Gastroesophageal sphincter (tissue), 4 donors: ENCODE measurements at regions not wholly inside any gene's neighbourhood (a gene's known extent, or its start where the extent isn't known, plus 50 kb on each side); places are given as distances from the start of the nearest gene placed in this dataset.

Experiments
- ATAC-seq: fragments of 150-250 bp; one replicate; pipeline ENCODE4 v1.9.1; 2016; ENCODE audit warnings: mild to moderate bottlenecking, moderate library complexity
- H3K27ac ChIP-seq, 4 donors: fragments of 200-600 bp; sonication (generic) in 3 of 4; 1 replicate in 3 of 4; 2 replicates in 1 of 4; pipeline ENCODE4 v1.5.1; 2016 to 2019
- H3K27me3 ChIP-seq: fragments of 200-600 bp; sonication (generic); one replicate; pipeline ENCODE4 v1.5.1; 2019
- H3K36me3 ChIP-seq, 2 donors: fragments of 200-600 bp; sonication (generic); one replicate each; pipeline ENCODE4 v1.5.1; 2019; ENCODE audit warnings: control low read depth in 1 of 2
- H3K4me1 ChIP-seq, 3 donors: fragments of 200-600 bp; sonication (generic); 1 replicate in 2 of 3; 2 replicates in 1 of 3; pipeline ENCODE4 v1.5.1; 2016 to 2019; ENCODE audit warnings: control low read depth in 2 of 3
- H3K4me3 ChIP-seq, 2 donors: fragments of 200-600 bp; sonication (generic); one replicate each; pipeline ENCODE4 v1.5.1; 2019; ENCODE audit warnings: mild to moderate bottlenecking in 1 of 2, moderate library complexity in 1 of 2
- H3K9me3 ChIP-seq, 3 donors: fragments of 200-600 bp; sonication (generic); one replicate each; pipeline ENCODE4 v1.5.1; 2017 to 2019; ENCODE audit warnings: control low read depth in 2 of 3
- EP300 ChIP-seq: sonication (generic); formaldehyde crosslinking; IDR thresholded peaks from one replicate; pipeline ENCODE4 v1.6.1; 2017; ENCODE audit warnings: antibody characterized with exemption, mild to moderate bottlenecking
- POLR2A ChIP-seq, 2 donors: fragments of 450-650 bp; IDR thresholded peaks; one replicate each; pipeline ENCODE4 v1.6.1; 2017; ENCODE audit warnings: antibody characterized with exemption in 2 of 2, mild to moderate bottlenecking in 2 of 2, moderate library complexity in 1 of 2
- POLR2AphosphoS5 ChIP-seq: sonication (generic); formaldehyde crosslinking; IDR thresholded peaks from one replicate; pipeline ENCODE4 v1.6.1; 2017; ENCODE audit warnings: antibody characterized with exemption
- WGBS, 2 donors: methylation state at CpG; one replicate each; pipeline ENCODE4 v1.1.5; 2018; ENCODE audit warnings: low coverage in 1 of 2; 5-methylcytosine and 5-hydroxymethylcytosine counted together
- TF ChIP-seq, protein P1 (sequence below), 4 experiments: fragments of 200-600 bp in 2 of 4; fragments of 450-650 bp in 2 of 4; sonication (generic) in 1 of 4; IDR thresholded peaks; one replicate each; pipeline ENCODE4 v1.5.1; 2017 to 2019; ENCODE audit warnings: antibody characterized with exemption in 4 of 4, mild to moderate bottlenecking in 2 of 4, moderate library complexity in 2 of 4

DNA sequence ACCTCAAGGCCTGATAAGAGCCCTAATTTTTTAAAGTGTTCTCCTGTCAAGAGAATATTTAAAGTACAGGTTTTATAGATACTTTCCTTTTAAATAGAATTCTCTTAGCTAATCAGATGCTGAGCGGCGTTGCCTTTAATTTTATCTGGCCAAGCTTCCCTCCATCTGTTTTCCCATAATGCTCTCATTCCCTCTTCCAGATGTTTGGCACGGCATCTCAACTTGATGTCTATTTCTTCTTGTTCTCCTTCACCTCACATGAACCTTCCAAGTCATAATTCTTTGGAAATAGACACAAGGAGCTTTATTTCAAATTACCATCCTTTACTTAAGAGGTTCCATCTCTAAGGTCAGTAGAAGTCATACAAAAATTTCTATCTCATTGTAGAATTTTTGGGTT, 76.1 kb upstream of the CPO start:
- Histone ChIP-seq H3K27me3 (no peaks in the 10 kb centered on the region), H3K4me1 (peaks cover 0 to 7% (median 0%) of the 10 kb centered on the region in 3 donors), H3K9me3 (no peaks in the 10 kb centered on the region), H3K27ac (no peak overlapping the region), H3K4me3 (no peak overlapping the region), H3K36me3 (no peaks in the 10 kb centered on the region)
- TF ChIP-seq, protein P1, sequence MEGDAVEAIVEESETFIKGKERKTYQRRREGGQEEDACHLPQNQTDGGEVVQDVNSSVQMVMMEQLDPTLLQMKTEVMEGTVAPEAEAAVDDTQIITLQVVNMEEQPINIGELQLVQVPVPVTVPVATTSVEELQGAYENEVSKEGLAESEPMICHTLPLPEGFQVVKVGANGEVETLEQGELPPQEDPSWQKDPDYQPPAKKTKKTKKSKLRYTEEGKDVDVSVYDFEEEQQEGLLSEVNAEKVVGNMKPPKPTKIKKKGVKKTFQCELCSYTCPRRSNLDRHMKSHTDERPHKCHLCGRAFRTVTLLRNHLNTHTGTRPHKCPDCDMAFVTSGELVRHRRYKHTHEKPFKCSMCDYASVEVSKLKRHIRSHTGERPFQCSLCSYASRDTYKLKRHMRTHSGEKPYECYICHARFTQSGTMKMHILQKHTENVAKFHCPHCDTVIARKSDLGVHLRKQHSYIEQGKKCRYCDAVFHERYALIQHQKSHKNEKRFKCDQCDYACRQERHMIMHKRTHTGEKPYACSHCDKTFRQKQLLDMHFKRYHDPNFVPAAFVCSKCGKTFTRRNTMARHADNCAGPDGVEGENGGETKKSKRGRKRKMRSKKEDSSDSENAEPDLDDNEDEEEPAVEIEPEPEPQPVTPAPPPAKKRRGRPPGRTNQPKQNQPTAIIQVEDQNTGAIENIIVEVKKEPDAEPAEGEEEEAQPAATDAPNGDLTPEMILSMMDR (IDR thresholded peaks at IDR 0.05): no peak
- TF ChIP-seq POLR2AphosphoS5 (no peak), POLR2A (IDR thresholded peaks at IDR 0.05) (no peak), EP300 (no peak)
- 55 to 58% methylated on average over 2 to 3 of the region's 3 CpGs for WGBS, 2 donors
- ATAC-seq: no peak

DNA sequence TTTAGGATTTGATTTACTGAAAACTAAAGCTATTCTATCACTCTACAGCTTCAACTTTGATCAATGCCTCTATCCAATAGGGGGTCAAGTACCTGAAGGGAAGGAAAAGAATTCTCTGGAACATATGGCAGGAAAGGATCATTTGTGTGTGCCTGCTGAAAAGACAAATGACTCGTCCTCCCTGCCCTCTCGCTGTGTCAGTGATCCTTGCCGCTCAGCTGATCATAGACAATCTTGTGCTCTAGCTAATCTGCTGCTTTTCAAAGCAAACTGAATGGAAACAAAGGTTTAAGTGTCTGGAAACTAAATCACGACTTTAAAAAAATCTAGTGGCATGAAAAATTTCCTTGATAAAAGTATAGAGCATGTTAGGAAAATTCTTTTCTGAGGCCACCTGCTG, 75.6 kb upstream of the CPO start:
- TF ChIP-seq, protein P1 (IDR thresholded peaks at IDR 0.05): no peak
- TF ChIP-seq POLR2AphosphoS5 (no peak), EP300 (no peak), POLR2A (IDR thresholded peaks at IDR 0.05) (no peak)
- Histone ChIP-seq H3K27ac (no peak overlapping the region), H3K9me3 (no peaks in the 10 kb centered on the region), H3K4me1 (peaks cover 0 to 7% (median 0%) of the 10 kb centered on the region in 3 donors), H3K36me3 (no peaks in the 10 kb centered on the region), H3K4me3 (no peak overlapping the region), H3K27me3 (no peaks in the 10 kb centered on the region)
- ATAC-seq: no peak
- 37 to 100% methylated on average over 1 to 4 of the region's 4 CpGs for WGBS, 2 donors

DNA sequence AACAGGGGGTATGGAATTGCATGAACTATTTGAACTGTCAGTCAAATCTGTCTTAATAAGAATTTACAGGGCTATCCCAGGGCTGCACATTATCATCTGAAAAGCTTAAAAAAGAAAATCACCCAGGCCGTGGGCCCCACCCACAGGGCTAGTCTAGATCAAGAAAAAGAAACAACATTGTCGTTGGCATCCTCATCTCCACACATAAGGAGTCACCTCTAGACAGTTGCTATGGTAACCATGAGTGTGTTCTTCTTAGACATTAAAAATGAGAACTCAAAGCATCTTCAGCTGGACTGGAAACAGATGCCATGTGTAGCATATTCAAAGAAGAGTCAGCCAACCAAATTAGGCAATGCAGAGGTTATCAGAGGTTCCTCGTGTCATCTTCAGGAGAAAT, 72.3 kb upstream of the CPO start:
- WGBS, 2 donors: 89 to 90% methylated on average over 3 of the region's 3 CpGs
- ATAC-seq: no peak
- no peaks in the 10 kb centered on the region for H3K9me3 ChIP-seq
- H3K27ac ChIP-seq: no peak overlapping the region
- H3K4me3 ChIP-seq: no peak overlapping the region
- no peaks in the 10 kb centered on the region for H3K27me3 ChIP-seq
- H3K4me1 ChIP-seq: peaks cover 0 to 4% (median 0%) of the 10 kb centered on the region in 3 donors
- no peaks in the 10 kb centered on the region for H3K36me3 ChIP-seq
- TF ChIP-seq, protein P1 (IDR thresholded peaks at IDR 0.05): no peak
- TF ChIP-seq POLR2AphosphoS5 (no peak), POLR2A (IDR thresholded peaks at IDR 0.05) (no peak), EP300 (no peak)

DNA sequence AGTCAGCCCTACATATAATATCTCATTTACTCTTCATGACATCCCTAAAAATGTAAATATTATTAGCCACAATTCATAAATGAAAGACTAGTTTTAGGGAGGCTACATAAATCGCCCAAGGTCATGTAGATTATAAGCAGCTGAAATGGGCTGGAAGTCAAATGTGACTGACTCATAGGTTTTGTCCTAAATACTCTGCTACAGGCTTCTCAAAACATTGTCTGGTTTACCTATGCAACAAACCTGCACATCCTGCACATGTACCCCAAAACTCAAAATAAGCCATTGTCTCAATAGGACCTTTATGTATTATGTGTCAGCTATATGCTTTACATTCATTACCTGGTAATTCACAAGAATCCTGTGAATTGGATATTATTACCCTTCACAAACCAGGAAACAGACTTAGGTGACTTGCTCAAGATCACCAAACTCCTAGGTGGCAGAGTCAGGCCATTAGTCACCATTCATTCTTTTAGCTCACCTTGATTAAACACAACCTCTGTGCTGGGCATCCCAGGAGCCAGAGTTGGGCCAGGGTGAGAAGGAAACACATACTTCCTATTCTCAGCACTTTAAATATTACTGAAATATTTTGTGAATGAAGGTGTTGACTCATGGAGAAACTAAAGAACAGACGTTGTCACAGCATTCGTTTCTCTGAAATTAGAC, 69.4 kb upstream of the CPO start:
- H3K9me3 ChIP-seq: no peaks in the 10 kb centered on the region
- H3K4me3 ChIP-seq: no peak overlapping the region
- no peaks in the 10 kb centered on the region for H3K36me3 ChIP-seq
- no peaks in the 10 kb centered on the region for H3K27me3 ChIP-seq
- H3K4me1 ChIP-seq: no peaks in the 10 kb centered on the region
- 75 to 80% methylated on average over 3 of the region's 3 CpGs for WGBS, 2 donors
- no peak overlapping the region for H3K27ac ChIP-seq
- no peak for ATAC-seq
- TF ChIP-seq, protein P1 (IDR thresholded peaks at IDR 0.05): no peak
- TF ChIP-seq POLR2AphosphoS5 (no peak), POLR2A (IDR thresholded peaks at IDR 0.05) (no peak), EP300 (no peak)

DNA sequence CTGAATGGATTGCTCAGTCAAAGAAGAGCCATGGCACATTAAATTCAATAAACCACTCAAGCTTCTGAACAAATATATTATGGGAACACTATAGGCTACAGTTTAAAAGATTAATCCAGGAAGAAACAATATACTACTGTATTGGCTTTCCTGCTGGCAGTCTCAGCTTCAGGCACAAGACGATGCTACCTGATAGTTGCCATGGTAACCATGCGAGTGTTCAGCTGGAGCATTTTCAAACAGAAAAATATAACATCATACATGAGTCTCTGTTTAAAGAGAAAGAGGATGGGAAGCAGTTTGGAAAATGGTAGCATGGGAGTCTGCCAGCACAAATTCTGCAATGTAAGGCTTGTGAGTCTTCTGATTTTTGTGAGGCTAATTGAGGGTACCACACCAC, 65.9 kb upstream of the CPO start:
- peaks cover 0 to 10% (median 0%) of the 10 kb centered on the region in 3 donors for H3K4me1 ChIP-seq
- H3K9me3 ChIP-seq: no peaks in the 10 kb centered on the region
- H3K27ac ChIP-seq: no peak overlapping the region
- no peak for ATAC-seq
- H3K36me3 ChIP-seq: no peaks in the 10 kb centered on the region
- no peaks in the 10 kb centered on the region for H3K27me3 ChIP-seq
- WGBS, 2 donors: 15 to 35% methylated on average over 2 of the region's 2 CpGs
- TF ChIP-seq, protein P1 (IDR thresholded peaks at IDR 0.05): no peak
- TF ChIP-seq EP300: no peak
- TF ChIP-seq POLR2A (IDR thresholded peaks at IDR 0.05): no peak
- H3K4me3 ChIP-seq: no peak overlapping the region
